Neural progenitor cell (in vitro differentiated cells): ENCODE measurements at regions not wholly inside any gene's neighbourhood (a gene's known extent, or its start where the extent isn't known, plus 50 kb on each side); places are given as distances from the start of the nearest gene placed in this dataset.

ENCODE experiments used
- DNase-seq: peaks from one replicate; pipeline ENCODE4 v3.0.0-alpha.2; 2016; ENCODE audit warnings: low spot score
- H2AFZ ChIP-seq: fragments of 200-600 bp; sonication (generic); replicated peaks from 2 replicates; pipeline ENCODE4 v1.6.1; 2016; ENCODE audit warnings: antibody characterized with exemption
- H3F3A ChIP-seq: fragments of 200-600 bp; sonication (generic); 2 replicates; pipeline ENCODE4 v1.6.1; 2016; ENCODE audit warnings: antibody characterized with exemption, low read depth
- H3K27ac ChIP-seq: fragments of 200-600 bp; sonication (generic); 2 replicates; pipeline ENCODE4 v1.5.1; 2016; ENCODE audit warnings: mild to moderate bottlenecking
- H3K27me3 ChIP-seq: fragments of 200-600 bp; sonication (generic); 2 replicates; pipeline ENCODE4 v1.6.1; 2016; ENCODE audit warnings: mild to moderate bottlenecking, moderate library complexity
- H3K36me3 ChIP-seq: fragments of 200-600 bp; sonication (generic); 2 replicates; pipeline ENCODE4 v1.5.1; 2016
- H3K4me1 ChIP-seq: fragments of 200-600 bp; sonication (generic); 2 replicates; pipeline ENCODE4 v1.6.1; 2016; ENCODE audit warnings: mixed run types
- H3K4me2 ChIP-seq: fragments of 200-600 bp; sonication (generic); 2 replicates; pipeline ENCODE4 v1.6.1; 2016
- H3K4me3 ChIP-seq: fragments of 200-600 bp; sonication (generic); 2 replicates; pipeline ENCODE4 v1.5.1; 2016
- H3K79me2 ChIP-seq: fragments of 200-600 bp; sonication (generic); 2 replicates; pipeline ENCODE4 v1.6.1; 2016; ENCODE audit warnings: low read depth
- H3K9ac ChIP-seq: fragments of 200-600 bp; sonication (generic); 2 replicates; pipeline ENCODE4 v1.6.1; 2016
- H3K9me3 ChIP-seq: fragments of 200-600 bp; sonication (generic); 2 replicates; pipeline ENCODE4 v1.5.1; 2016; ENCODE audit warnings: low read depth
- H4K20me1 ChIP-seq: fragments of 200-600 bp; sonication (generic); 2 replicates; pipeline ENCODE4 v1.6.1; 2016; ENCODE audit warnings: low read depth
- H3K27ac Mint-ChIP-seq: 3 replicates; pipeline ENCODE4 v1.8.0; 2021; ENCODE audit warnings: mixed read lengths
- H3K27me3 Mint-ChIP-seq: 2 replicates; pipeline ENCODE4 v1.8.0; 2022; ENCODE audit warnings: low read depth, mild to moderate bottlenecking, inconsistent platforms, moderate library complexity, mixed read lengths; ENCODE audit not compliant: insufficient read depth
- H3K36me3 Mint-ChIP-seq: 3 replicates; pipeline ENCODE4 v1.8.0; 2021; ENCODE audit warnings: mixed read lengths
- H3K4me1 Mint-ChIP-seq: 3 replicates; pipeline ENCODE4 v1.8.0; 2021; ENCODE audit warnings: mixed read lengths
- H3K4me3 Mint-ChIP-seq: 3 replicates; pipeline ENCODE4 v1.8.0; 2021; ENCODE audit warnings: mild to moderate bottlenecking, moderate library complexity, mixed read lengths
- H3K9me3 Mint-ChIP-seq: 3 replicates; pipeline ENCODE4 v1.8.0; 2020; ENCODE audit warnings: mixed read lengths
- CTCF ChIP-seq: fragments of 200-600 bp; sonication (generic); IDR thresholded peaks from 2 replicates; pipeline ENCODE4 v1.5.1; 2017; ENCODE audit warnings: antibody characterized with exemption, mild to moderate bottlenecking
- EZH2 ChIP-seq: fragments of 200-600 bp; sonication (generic); IDR thresholded peaks from 2 replicates; pipeline ENCODE4 v1.6.1; 2017; ENCODE audit warnings: antibody characterized with exemption, mild to moderate bottlenecking, moderate library complexity
- EZH2phosphoT487 ChIP-seq: fragments of 200-600 bp; sonication (generic); IDR thresholded peaks from 2 replicates; pipeline ENCODE4 v1.6.1; 2017; ENCODE audit warnings: antibody characterized with exemption

- Histone ChIP-seq H3K4me2 (no peak overlapping the region), H3K9me3 (no peaks in the 10 kb centered on the region), H3K27me3 (no peaks in the 10 kb centered on the region), H4K20me1 (no peaks in the 10 kb centered on the region), H2AFZ (no peak overlapping the region), H3K4me3 (no peak overlapping the region), H3K9ac (no peak overlapping the region), H3K4me1 (peaks cover 56% of the 10 kb centered on the region), H3F3A (peaks cover 17% of the 10 kb centered on the region), H3K36me3 (no peaks in the 10 kb centered on the region), H3K79me2 (no peaks in the 10 kb centered on the region), H3K27ac (no peak overlapping the region)
- Mint-ChIP-seq H3K4me1 (peaks cover 55% of the 10 kb centered on the region), H3K36me3 (no peaks in the 10 kb centered on the region), H3K27me3 (no peaks in the 10 kb centered on the region), H3K9me3 (no peaks in the 10 kb centered on the region), H3K4me3 (no peak overlapping the region), H3K27ac (no peak overlapping the region)
- TF ChIP-seq CTCF (no peak), EZH2 (no peak), EZH2phosphoT487 (no peak)
- no peak for DNase-seq
These were observed 89.1 kb downstream of the CRYGS start for GRCh38 chr3:186454881-186455703.

- H4K20me1 ChIP-seq = no peaks in the 10 kb centered on the region
- Mint-ChIP-seq H3K27me3 (no peaks in the 10 kb centered on the region), H3K4me1 (peaks cover 44% of the 10 kb centered on the region), H3K36me3 (no peaks in the 10 kb centered on the region), H3K9me3 (no peaks in the 10 kb centered on the region), H3K27ac (no peak overlapping the region), H3K4me3 (no peak overlapping the region)
- no peak overlapping the region for H3K4me3 ChIP-seq
- peak; percentile 54 for DNase-seq
- H3K9ac ChIP-seq = no peak overlapping the region
- TF ChIP-seq EZH2 (no peak), EZH2phosphoT487 (no peak), CTCF (no peak)
- H3K9me3 ChIP-seq = no peaks in the 10 kb centered on the region
- peaks cover 17% of the 10 kb centered on the region for H3F3A ChIP-seq
- no peak overlapping the region for H2AFZ ChIP-seq
- no peaks in the 10 kb centered on the region for H3K36me3 ChIP-seq
- H3K4me2 ChIP-seq = peak overlapping the region; percentile 53
- peaks cover 51% of the 10 kb centered on the region for H3K4me1 ChIP-seq
- no peak overlapping the region for H3K27ac ChIP-seq
- no peaks in the 10 kb centered on the region for H3K27me3 ChIP-seq
- H3K79me2 ChIP-seq = no peaks in the 10 kb centered on the region
These were observed 90.6 kb downstream of the CRYGS start for GRCh38 chr3:186453531-186453930.

- H3K4me3 Mint-ChIP-seq = no peak overlapping the region
These were observed 90.5 kb upstream of the DGKG start for GRCh38 chr3:186452517-186452916.

More at GRCh38 chr3:186452517-186452916, 90.5 kb upstream of the DGKG start:
- Histone ChIP-seq H3K27me3 (no peaks in the 10 kb centered on the region), H3K9ac (no peak overlapping the region), H3K27ac (no peak overlapping the region), H3K36me3 (no peaks in the 10 kb centered on the region), H3F3A (peaks cover 17% of the 10 kb centered on the region), H3K79me2 (no peaks in the 10 kb centered on the region), H3K4me2 (no peak overlapping the region), H4K20me1 (no peaks in the 10 kb centered on the region), H2AFZ (no peak overlapping the region), H3K4me3 (no peak overlapping the region), H3K9me3 (no peaks in the 10 kb centered on the region), H3K4me1 (peaks cover 42% of the 10 kb centered on the region)
- no peak for DNase-seq
- Mint-ChIP-seq H3K27me3 (no peaks in the 10 kb centered on the region), H3K36me3 (no peaks in the 10 kb centered on the region), H3K27ac (peak overlapping the region; percentile 18), H3K9me3 (no peaks in the 10 kb centered on the region), H3K4me1 (peaks cover 35% of the 10 kb centered on the region)
- TF ChIP-seq EZH2phosphoT487 (no peak), CTCF (no peak)
